ENCODE measurements at regions not wholly inside any gene's neighbourhood (a gene's known extent, or its start where the extent isn't known, plus 50 kb on each side); places are given as distances from the start of the nearest gene placed in this dataset.
"Not testable (repeated sequence)": the region's sequence is repeated elsewhere in the genome, so short reads cannot be mapped to it uniquely, and the experiment has no call there.

GRCh38 chr1:67916140-67916886 lies 83.0 kb upstream of the GNG12 start:
- no peaks in the 10 kb centered on the region for H3K9me3 ChIP-seq (ENCODE audit: control insufficient read depth, insufficient read depth, low read length)
- no peak for TF ChIP-seq CTCF (IDR thresholded peaks at IDR 0.05; ENCODE audit: low read depth, low read length)
- no peak overlapping the region for H3K27ac ChIP-seq (ENCODE audit: low read depth, low read length)
- CTCF ChIA-PET = interaction anchor here (0.6 kb wide), 1 partner anchor 188 kb away, joined by 3 read pairs; no protein-coding TSS in a partner anchor
- DNase-seq (ENCODE audit: low read depth, low spot score) = no peak
- no peak overlapping the region for H3K4me3 ChIP-seq (ENCODE audit: low read depth, low read length)
- POLR2A ChIA-PET = no interaction called here
- no peaks in the 10 kb centered on the region for H3K27me3 ChIP-seq (ENCODE audit: control insufficient read depth, insufficient read depth, low read length)

- Histone ChIP-seq H3K27ac (ENCODE audit: low read depth, low read length) (no peak overlapping the region), H3K4me3 (ENCODE audit: low read depth, low read length) (no peak overlapping the region), H3K27me3 (ENCODE audit: control insufficient read depth, insufficient read depth, low read length) (no peaks in the 10 kb centered on the region), H3K9me3 (ENCODE audit: control insufficient read depth, insufficient read depth, low read length) (no peaks in the 10 kb centered on the region)
- ChIA-PET CTCF (no interaction called here), POLR2A (no interaction called here)
- TF ChIP-seq CTCF (IDR thresholded peaks at IDR 0.05; ENCODE audit: low read depth, low read length) = no peak
- DNase-seq (ENCODE audit: low read depth, low spot score) = no peak
These were observed 76.5 kb upstream of the GNG12 start for GRCh38 chr1:67909776-67910175.

GRCh38 chr1:67908250-67908936 lies 75.1 kb upstream of the GNG12 start:
- no peak for DNase-seq (ENCODE audit: low read depth, low spot score)

GRCh38 chr1:67907467-67907866 lies 74.2 kb upstream of the GNG12 start:
- H3K27ac ChIP-seq (ENCODE audit: low read depth, low read length); H3K9me3 ChIP-seq (ENCODE audit: control insufficient read depth, insufficient read depth, low read length); H3K27me3 ChIP-seq (ENCODE audit: control insufficient read depth, insufficient read depth, low read length); POLR2A ChIA-PET; DNase-seq (ENCODE audit: low read depth, low spot score); H3K4me3 ChIP-seq (ENCODE audit: low read depth, low read length): not testable (repeated sequence)
- CTCF ChIA-PET = interaction anchor here (0.6 to 1.0 kb wide), 2 partner anchors 30 to 144 kb away, joined by 3 read pairs; no protein-coding TSS in a partner anchor

More at GRCh38 chr1:67908250-67908936, 75.1 kb upstream of the GNG12 start:
- CTCF ChIA-PET = interaction anchor here (1.0 kb wide), 1 partner anchor 143 kb away, joined by 3 read pairs; no protein-coding TSS in a partner anchor
- no peaks in the 10 kb centered on the region for H3K9me3 ChIP-seq (ENCODE audit: control insufficient read depth, insufficient read depth, low read length)
- TF ChIP-seq CTCF (IDR thresholded peaks at IDR 0.05; ENCODE audit: low read depth, low read length) = no peak
- no peak overlapping the region for H3K4me3 ChIP-seq (ENCODE audit: low read depth, low read length)
- H3K27ac ChIP-seq (ENCODE audit: low read depth, low read length) = no peak overlapping the region
- POLR2A ChIA-PET = no interaction called here
- H3K27me3 ChIP-seq (ENCODE audit: control insufficient read depth, insufficient read depth, low read length) = no peaks in the 10 kb centered on the region

GRCh38 chr1:67906015-67906414 lies 72.7 kb upstream of the GNG12 start:
- CTCF ChIA-PET; DNase-seq (ENCODE audit: low read depth, low spot score); H3K27ac ChIP-seq (ENCODE audit: low read depth, low read length); H3K9me3 ChIP-seq (ENCODE audit: control insufficient read depth, insufficient read depth, low read length); POLR2A ChIA-PET; H3K4me3 ChIP-seq (ENCODE audit: low read depth, low read length); H3K27me3 ChIP-seq (ENCODE audit: control insufficient read depth, insufficient read depth, low read length): not testable (repeated sequence)

- not testable (repeated sequence) for H3K27me3 ChIP-seq (ENCODE audit: control insufficient read depth, insufficient read depth, low read length)
These were observed 69.4 kb upstream of the GNG12 start for GRCh38 chr1:67902546-67903223.

More at GRCh38 chr1:67902546-67903223, 69.4 kb upstream of the GNG12 start:
- POLR2A ChIA-PET; CTCF ChIA-PET; H3K9me3 ChIP-seq (ENCODE audit: control insufficient read depth, insufficient read depth, low read length); H3K4me3 ChIP-seq (ENCODE audit: low read depth, low read length); H3K27ac ChIP-seq (ENCODE audit: low read depth, low read length); DNase-seq (ENCODE audit: low read depth, low spot score): not testable (repeated sequence)

Measured in AG04450 (cell line).